Smooth muscle cell (in vitro differentiated cells): ENCODE measurements at regions not wholly inside any gene's neighbourhood (a gene's known extent, or its start where the extent isn't known, plus 50 kb on each side); places are given as distances from the start of the nearest gene placed in this dataset.

Experiments used
- DNase-seq: peaks from one replicate; lab custom pipeline; 2025; ENCODE audit not compliant: unreplicated experiment; lab: John Stamatoyannopoulos, UW
- H2AFZ ChIP-seq: fragments of 200-600 bp; sonication (generic); 2 replicates; pipeline ENCODE4 v1.6.0; 2016; ENCODE audit warnings: antibody characterized with exemption, low read depth, mild to moderate bottlenecking
- H3F3A ChIP-seq: fragments of 200-600 bp; sonication (generic); 2 replicates; pipeline ENCODE4 v1.6.0; 2017; ENCODE audit warnings: antibody characterized with exemption, low read depth
- H3K27ac ChIP-seq: fragments of 200-600 bp; sonication (generic); 2 replicates; pipeline ENCODE4 v1.5.1; 2016; ENCODE audit warnings: low read depth, mild to moderate bottlenecking
- H3K27me3 ChIP-seq: fragments of 200-600 bp; sonication (generic); 2 replicates; pipeline ENCODE4 v1.6.1; 2016; ENCODE audit warnings: low read depth, mild to moderate bottlenecking
- H3K36me3 ChIP-seq: fragments of 200-600 bp; sonication (generic); 2 replicates; pipeline ENCODE4 v1.5.1; 2016; ENCODE audit warnings: low read depth
- H3K4me1 ChIP-seq: fragments of 200-600 bp; sonication (generic); 2 replicates; pipeline ENCODE4 v1.5.1; 2016; ENCODE audit warnings: low read depth
- H3K4me2 ChIP-seq: fragments of 200-600 bp; sonication (generic); 2 replicates; pipeline ENCODE4 v1.6.0; 2016; ENCODE audit warnings: mild to moderate bottlenecking
- H3K4me3 ChIP-seq: fragments of 200-600 bp; sonication (generic); 2 replicates; pipeline ENCODE4 v1.5.1; 2016; ENCODE audit warnings: mild to moderate bottlenecking
- H3K79me2 ChIP-seq: fragments of 200-600 bp; sonication (generic); 2 replicates; pipeline ENCODE4 v1.6.0; 2016; ENCODE audit warnings: low read depth, mild to moderate bottlenecking
- H3K9ac ChIP-seq: fragments of 200-600 bp; sonication (generic); 2 replicates; pipeline ENCODE4 v1.6.0; 2016; ENCODE audit warnings: low read depth
- H3K9me3 ChIP-seq: fragments of 200-600 bp; sonication (generic); replicated peaks from 2 replicates; pipeline ENCODE4 v1.5.1; 2016; ENCODE audit warnings: low read depth
- H4K20me1 ChIP-seq: fragments of 200-600 bp; sonication (generic); 2 replicates; pipeline ENCODE4 v1.6.0; 2016; ENCODE audit warnings: low read depth
- WGBS: methylation state at CpG from one replicate; pipeline ENCODE4 v1.1.7; 2016; ENCODE audit warnings: low lambda C conversion rate; 5-methylcytosine and 5-hydroxymethylcytosine counted together
- TF ChIP-seq, protein P1 (sequence below): fragments of 200-600 bp; sonication (generic); IDR thresholded peaks from 2 replicates; pipeline ENCODE4 v1.5.1; 2017; ENCODE audit warnings: borderline replicate concordance, mild to moderate bottlenecking, antibody characterized with exemption; ENCODE audit not compliant: insufficient read depth, poor library complexity, severe bottlenecking

DNA sequence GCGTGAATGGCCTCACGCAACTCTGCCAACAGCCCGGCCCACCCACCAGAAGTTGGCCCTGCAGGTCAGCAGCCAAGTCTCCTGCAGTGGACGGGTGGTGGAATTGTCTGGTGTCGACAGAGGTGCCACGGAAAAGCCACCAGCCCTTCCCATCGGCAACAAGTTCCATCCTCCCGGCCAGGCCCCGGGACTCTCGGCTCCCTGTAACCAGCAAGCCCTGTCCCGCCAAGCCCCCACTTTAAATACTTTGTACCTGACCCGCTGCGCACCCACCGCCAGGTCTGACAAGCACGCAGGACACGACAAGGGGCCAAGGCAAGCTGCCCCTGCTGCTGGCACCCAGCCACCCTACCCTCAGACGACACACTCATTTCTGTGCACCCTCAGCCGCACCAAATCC lies 100.8 kb downstream of the RBFOX3 start:
- no peak overlapping the region for H3K27ac ChIP-seq
- H3F3A ChIP-seq = no peaks in the 10 kb centered on the region
- H4K20me1 ChIP-seq = no peaks in the 10 kb centered on the region
- H3K4me2 ChIP-seq = no peak overlapping the region
- DNase-seq = no peak
- H2AFZ ChIP-seq = no peak overlapping the region
- no peak overlapping the region for H3K9ac ChIP-seq
- TF ChIP-seq, protein P1, sequence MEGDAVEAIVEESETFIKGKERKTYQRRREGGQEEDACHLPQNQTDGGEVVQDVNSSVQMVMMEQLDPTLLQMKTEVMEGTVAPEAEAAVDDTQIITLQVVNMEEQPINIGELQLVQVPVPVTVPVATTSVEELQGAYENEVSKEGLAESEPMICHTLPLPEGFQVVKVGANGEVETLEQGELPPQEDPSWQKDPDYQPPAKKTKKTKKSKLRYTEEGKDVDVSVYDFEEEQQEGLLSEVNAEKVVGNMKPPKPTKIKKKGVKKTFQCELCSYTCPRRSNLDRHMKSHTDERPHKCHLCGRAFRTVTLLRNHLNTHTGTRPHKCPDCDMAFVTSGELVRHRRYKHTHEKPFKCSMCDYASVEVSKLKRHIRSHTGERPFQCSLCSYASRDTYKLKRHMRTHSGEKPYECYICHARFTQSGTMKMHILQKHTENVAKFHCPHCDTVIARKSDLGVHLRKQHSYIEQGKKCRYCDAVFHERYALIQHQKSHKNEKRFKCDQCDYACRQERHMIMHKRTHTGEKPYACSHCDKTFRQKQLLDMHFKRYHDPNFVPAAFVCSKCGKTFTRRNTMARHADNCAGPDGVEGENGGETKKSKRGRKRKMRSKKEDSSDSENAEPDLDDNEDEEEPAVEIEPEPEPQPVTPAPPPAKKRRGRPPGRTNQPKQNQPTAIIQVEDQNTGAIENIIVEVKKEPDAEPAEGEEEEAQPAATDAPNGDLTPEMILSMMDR = no peak
- WGBS = 85% methylated on average over 12 of the region's 18 CpGs
- H3K4me3 ChIP-seq = no peak overlapping the region
- no peaks in the 10 kb centered on the region for H3K27me3 ChIP-seq
- no peaks in the 10 kb centered on the region for H3K4me1 ChIP-seq
- H3K9me3 ChIP-seq = no peaks in the 10 kb centered on the region
- no peaks in the 10 kb centered on the region for H3K79me2 ChIP-seq
- no peaks in the 10 kb centered on the region for H3K36me3 ChIP-seq

DNA sequence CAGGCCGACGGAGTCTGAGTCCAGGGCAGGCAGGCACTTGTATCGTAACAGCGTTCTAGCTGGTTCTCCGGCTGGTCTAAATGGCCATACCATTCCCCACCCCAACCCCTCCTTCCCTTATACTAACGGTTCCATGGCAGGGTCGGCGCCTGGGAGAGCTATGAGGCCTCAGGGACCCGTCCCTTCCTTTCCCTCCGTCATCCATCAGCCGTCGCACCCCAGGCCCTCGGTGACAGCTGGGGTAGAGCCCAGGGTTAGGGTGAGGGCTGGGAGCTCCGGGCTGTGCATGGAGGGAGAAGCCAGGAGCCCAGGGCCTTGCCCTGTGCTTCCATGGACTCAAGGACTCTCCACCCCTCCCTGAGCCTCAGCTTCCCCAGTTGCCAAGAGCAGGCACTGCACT lies 101.4 kb downstream of the RBFOX3 start:
- Histone ChIP-seq H3K9ac (no peak overlapping the region), H2AFZ (no peak overlapping the region), H3K79me2 (no peaks in the 10 kb centered on the region), H3K9me3 (no peaks in the 10 kb centered on the region), H3K4me3 (no peak overlapping the region), H3F3A (no peaks in the 10 kb centered on the region), H3K27ac (no peak overlapping the region), H3K27me3 (no peaks in the 10 kb centered on the region), H4K20me1 (no peaks in the 10 kb centered on the region), H3K4me2 (no peak overlapping the region), H3K36me3 (no peaks in the 10 kb centered on the region), H3K4me1 (no peaks in the 10 kb centered on the region)
- DNase-seq = no peak
- TF ChIP-seq, protein P1 = no peak
- 91% methylated on average over 14 of the region's 14 CpGs for WGBS

DNA sequence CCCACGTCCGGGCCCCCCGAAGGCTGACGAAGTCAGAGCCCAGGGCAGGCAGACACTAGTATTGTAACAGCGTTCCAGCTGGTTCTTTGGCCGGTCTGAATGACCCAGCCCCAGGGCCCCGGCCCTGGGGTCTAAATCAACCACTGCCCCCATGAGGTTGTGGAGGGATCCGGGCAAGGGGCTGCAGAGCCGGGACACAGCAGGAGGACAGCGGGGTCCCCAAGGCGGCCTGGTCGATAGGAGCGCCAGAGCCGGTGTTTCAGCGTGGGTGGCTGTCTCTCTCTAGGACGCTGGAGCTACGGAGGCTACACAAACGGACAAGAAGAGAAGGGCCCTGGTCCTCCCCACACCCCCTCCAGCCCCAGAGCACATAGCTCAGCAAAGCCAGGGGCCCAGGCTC lies 101.8 kb downstream of the RBFOX3 start:
- WGBS = 92% methylated on average over 18 of the region's 18 CpGs
- Histone ChIP-seq H3K4me3 (no peak overlapping the region), H3K4me2 (no peak overlapping the region), H4K20me1 (no peaks in the 10 kb centered on the region), H3K36me3 (no peaks in the 10 kb centered on the region), H3K27me3 (no peaks in the 10 kb centered on the region), H3K4me1 (no peaks in the 10 kb centered on the region), H3K9ac (no peak overlapping the region), H3K9me3 (no peaks in the 10 kb centered on the region), H3K27ac (no peak overlapping the region), H3F3A (no peaks in the 10 kb centered on the region), H3K79me2 (no peaks in the 10 kb centered on the region), H2AFZ (no peak overlapping the region)
- DNase-seq = no peak
- TF ChIP-seq, protein P1 = no peak

DNA sequence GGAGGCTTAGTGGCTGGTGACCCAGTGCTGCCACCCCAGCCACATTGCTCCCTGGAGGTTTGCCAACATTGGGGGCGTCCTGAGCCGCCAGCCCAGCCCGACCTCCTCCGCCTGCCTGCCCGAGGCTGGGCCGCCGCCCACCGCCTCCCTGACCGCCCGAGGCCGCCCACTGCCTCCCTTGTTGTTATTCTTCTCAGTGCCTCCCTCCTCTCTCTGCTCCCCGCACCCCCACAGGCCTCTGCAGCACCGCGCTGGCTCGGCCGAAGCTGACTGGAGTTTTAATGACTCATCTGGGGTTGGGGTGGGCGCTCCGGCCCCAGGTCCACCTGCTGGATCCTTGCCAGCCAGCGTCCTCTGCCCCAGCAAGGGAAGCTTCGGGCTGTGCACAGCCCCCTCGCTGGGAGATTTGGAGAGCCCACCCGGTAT lies 102.5 kb downstream of the RBFOX3 start:
- WGBS = 85% methylated on average over 21 of the region's 22 CpGs
- Histone ChIP-seq H3K4me1 (no peaks in the 10 kb centered on the region), H4K20me1 (no peaks in the 10 kb centered on the region), H3K9me3 (no peaks in the 10 kb centered on the region), H2AFZ (no peak overlapping the region), H3K36me3 (no peaks in the 10 kb centered on the region), H3F3A (no peaks in the 10 kb centered on the region), H3K4me3 (no peak overlapping the region), H3K79me2 (no peaks in the 10 kb centered on the region), H3K4me2 (no peak overlapping the region), H3K9ac (no peak overlapping the region), H3K27ac (no peak overlapping the region), H3K27me3 (no peaks in the 10 kb centered on the region)
- TF ChIP-seq, protein P1 = no peak
- DNase-seq = no peak
